ENCODE measurements at regions not wholly inside any gene's neighbourhood (a gene's known extent, or its start where the extent isn't known, plus 50 kb on each side); places are given as distances from the start of the nearest gene placed in this dataset.

GRCh38 chr1:115467790-115468189, 129.7 kb upstream of the NGF start:
- TF ChIP-seq POLR2AphosphoS5 (IDR thresholded peaks at IDR 0.05) (no peak), CTCF (IDR thresholded peaks at IDR 0.05) (no peak), POLR2A (IDR thresholded peaks at IDR 0.05) (no peak)
